HG02678 (cell line): ENCODE measurements at regions not wholly inside any gene's neighbourhood (a gene's known extent, or its start where the extent isn't known, plus 50 kb on each side); places are given as distances from the start of the nearest gene placed in this dataset.

Source experiments
- ATAC-seq: cut with Tn5 transposase; IDR thresholded peaks from one replicate; pipeline ENCODE4 v1.9.1; 2021; ENCODE audit warnings: mild to moderate bottlenecking, moderate library complexity; ENCODE audit not compliant: unreplicated experiment

DNA sequence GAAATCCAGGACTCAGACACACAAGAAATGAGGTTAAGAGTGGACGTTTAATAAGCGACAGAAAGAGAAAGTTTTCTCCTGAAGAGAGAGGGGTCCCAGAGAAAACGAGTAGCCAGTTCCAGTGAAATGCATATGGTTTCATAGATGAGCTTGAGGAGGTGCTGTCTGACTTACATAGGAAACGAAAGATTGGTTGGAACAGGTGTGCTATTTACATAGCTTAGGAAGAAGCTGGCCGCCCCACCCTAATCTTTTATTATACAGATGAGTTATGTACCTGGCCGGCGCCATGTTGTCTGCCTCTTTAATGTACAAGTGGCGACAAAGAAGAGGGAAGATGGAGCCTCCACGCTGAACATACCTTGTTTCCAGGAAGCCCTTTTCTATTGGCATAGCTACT is 223.0 kb downstream of the SLC6A15 start:
- ATAC-seq = no peak

GRCh38 chr12:84685379-84685778 is 227.2 kb downstream of the SLC6A15 start:
- ATAC-seq = no peak

- ATAC-seq = no peak
Observed at GRCh38 chr12:84676787-84677186, 235.8 kb downstream of the SLC6A15 start.

DNA sequence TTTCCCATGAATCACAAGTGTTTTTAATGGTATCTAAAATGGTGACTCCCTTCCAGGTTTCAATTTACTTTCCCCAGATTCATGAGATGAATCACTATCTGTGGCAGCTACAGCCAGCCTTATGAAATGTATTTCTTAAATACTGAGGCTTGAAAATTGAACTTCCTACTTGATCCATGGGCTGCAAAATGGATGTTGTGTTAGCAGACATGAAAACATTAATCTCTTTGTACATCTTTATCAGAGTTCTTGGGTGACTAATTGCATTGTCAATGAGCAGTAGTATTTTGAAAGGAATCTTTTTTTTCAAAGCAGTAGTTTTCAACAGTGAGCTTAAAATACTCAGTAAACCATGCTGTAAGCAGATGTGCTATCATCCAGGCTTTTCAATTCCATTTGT is 250.8 kb downstream of the SLC6A15 start:
- ATAC-seq = no peak

DNA sequence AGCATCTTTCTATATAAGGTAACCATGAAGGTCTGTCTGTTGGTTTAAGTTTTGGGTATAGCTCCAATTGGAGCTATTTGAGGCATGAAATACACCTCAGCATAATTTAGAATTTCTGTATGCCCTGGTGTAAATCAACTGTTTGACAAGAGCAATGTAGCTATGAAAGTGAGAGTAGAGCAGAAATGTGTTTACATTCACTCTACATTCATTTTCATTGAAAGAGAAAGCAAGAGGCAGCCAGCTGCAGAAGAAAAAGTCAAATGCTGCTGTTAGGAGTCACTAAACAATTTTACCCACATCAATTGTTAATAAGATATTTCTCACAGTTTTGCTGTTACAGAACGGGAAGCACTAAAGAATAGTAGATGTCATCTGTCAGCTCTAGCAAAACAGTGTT is 252.5 kb downstream of the SLC6A15 start:
- no peak for ATAC-seq

DNA sequence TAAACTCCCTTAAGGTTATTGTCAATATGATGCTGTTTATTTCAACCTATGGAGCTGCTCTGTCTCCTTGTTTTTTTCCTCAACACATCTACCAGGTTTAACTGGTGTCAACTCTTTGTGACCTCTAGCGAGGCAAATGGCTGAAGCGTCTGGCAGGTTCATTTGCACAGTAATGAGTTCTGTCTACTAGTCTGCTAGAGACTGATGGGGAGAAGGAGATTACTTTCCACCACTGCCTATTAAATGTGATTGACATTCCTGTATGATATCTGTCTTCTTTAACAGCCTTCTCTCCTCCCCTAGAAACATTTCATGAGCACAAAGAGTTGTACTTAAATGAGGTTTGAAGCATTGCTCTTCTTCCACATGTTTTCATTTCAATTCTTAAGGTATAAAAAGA is 253.7 kb downstream of the SLC6A15 start:
- ATAC-seq = no peak

GRCh38 chr12:84656705-84657104 is 255.9 kb downstream of the SLC6A15 start:
- ATAC-seq = no peak

DNA sequence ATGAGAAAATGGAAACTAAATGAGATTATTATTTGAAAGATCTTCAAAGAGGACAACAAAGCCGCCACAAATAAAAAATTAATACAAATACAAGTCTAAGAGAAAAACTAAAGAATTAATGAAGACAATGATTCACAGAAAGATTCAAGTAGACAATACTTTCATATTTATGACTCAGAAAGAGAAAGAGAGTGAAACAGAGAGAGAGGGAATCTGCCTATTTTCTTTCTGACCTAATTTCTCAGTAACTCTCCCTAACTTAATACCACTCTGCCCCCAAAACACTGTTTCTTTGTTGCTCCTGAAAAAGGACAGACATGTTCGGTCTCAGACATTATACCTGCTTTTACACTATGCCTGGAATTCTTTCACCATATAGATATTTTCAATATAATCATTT is 259.1 kb downstream of the SLC6A15 start:
- ATAC-seq = no peak

DNA sequence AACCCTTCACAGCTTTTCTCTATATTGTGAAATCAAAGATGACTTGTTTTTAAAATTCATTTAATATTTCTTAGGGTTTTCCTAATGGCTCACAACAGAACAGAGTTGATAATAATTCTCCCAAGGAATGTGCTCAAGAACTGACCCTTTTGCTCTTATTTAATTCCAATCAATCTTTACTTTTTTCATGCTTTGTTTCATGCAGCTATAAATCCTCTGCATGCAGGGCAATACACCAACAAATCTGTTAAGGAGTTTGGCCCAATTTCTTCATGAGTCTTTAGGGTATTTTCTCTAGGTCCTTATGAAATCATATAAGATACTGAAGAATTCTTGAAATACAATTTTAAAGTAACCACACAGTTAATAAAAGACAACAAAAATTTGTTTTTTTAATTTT is 264.2 kb downstream of the SLC6A15 start:
- ATAC-seq = no peak

DNA sequence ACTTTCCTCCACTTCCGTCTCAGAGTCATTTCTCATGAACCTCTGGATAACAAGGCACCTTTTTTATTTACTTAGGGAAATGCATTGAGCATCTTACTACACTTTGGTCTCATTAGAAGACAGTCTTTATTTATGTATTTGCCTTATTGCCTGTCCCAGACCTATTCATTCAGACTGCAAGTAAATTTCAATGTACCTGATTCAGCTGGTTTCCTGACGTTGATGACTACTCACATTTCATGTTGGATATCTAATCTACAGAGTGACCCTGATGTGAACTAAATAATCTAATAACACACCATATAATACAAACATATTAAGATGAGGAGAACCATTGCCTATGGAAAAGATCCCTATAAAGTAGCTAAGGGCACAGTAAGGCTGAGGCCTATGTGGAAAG is 267.7 kb downstream of the SLC6A15 start:
- no peak for ATAC-seq

- ATAC-seq = no peak
Observed at GRCh38 chr12:84643993-84644392, 268.6 kb downstream of the SLC6A15 start.

DNA sequence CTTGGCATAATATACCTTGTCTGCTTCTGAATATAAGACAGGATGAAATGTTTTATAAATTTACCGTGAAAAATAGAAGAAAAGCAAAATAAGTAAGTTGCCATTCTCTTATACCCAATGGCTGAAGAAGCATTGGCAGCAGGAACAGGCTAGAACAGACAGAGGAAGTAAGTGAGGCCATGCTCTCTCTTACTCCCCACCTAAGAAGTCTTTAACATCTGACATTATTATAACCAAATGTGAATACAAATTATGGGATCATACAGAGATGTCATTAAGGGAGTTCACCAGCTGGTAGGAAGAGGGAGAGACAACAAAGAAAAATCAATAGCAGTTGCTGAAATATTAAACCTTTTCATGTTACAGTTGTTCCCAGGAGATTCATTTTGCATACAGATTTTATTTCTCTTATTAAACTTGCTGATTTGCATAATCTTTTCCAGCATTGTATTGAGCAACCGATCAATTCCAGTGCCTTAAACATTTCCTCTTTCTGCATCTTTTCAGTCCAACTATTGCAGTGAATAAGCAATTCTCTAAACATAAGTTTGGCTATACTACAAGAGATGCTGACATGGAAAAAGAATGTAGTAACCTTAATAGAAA is 270.6 kb downstream of the SLC6A15 start:
- ATAC-seq = no peak

DNA sequence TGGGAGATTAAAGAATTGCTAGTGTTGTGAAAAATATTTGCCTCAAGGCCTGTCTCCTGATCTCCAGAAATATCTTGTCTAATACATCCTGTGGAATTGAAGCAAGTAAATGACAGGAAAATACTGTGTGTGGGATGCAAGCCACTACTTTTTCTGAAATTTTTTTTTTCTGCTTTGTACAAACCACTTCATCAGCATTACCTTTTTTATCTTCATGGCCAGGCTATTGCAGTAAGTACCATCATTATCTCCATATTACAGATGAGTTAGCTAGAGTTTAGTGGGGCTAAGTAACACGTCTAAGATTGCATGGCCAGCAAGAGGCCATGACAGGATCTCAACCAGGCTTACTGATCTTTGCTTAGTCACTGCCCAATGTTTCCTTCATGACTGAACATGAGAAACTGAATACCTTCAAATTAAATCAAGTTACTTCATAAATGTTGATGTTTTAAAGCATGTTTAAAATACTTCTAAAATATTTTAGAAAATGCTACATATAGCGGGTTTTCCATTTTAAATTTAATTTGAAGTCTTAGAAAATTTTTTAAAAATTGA is 273.7 kb downstream of the SLC6A15 start:
- ATAC-seq = no peak

DNA sequence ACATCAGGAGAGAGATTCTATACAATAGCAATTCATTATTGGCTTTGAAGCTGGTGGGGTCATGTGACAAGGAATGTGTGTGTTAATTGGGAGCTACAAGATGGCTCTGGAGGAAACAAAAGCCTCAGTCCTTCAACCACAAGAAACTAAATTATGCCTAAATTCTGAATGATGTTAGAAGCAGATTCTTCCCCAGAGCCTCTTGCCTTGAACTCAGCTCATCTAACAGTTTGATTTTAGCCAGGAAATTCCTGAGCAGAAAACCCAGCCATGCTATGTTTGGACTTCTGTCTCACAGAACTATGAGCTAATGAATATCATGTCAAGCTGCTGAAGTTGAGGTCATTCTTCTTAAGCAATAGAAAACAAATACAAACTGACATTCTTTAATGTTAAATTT is 274.7 kb downstream of the SLC6A15 start:
- ATAC-seq = no peak

DNA sequence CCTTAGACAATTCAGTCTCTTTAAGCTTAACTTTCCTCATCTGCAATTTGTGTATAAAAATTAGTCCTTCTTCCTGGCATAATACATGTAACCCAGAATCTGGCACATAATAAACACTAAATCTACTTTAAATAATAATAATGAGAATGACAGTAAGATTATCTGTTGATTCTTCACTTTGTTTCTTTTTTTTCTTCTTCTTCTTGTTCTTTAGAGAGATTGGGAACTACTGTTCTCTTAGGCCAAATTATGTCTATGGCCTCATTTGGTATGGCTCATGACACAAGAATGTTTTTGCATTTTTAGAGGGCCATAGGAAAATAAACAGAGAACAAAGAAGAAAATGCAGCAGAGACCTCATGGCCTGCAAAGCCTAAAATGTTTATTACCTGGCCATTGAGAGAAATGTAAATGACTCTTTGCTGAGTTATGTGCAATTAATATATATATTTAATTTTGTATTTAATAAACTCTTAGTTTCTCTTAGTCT is 275.8 kb downstream of the SLC6A15 start:
- ATAC-seq = no peak

DNA sequence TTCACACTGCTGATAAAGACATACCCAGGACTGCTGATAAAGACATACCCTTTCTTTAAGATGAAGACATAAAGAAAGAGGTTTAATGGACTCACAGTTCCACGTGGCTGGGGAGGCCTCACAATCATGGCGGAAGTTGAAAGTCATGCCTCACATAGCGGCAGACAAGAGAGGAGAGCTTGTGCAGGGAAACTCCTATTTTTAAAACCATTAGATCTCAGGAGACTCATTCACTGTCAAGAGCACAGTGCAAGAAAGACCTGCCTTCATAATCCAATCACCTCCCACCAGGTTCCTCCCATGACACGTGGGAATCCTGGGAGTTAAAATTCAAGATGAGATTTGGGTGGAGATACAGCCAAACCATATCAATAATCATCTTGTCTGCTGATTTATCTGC is 278.1 kb downstream of the SLC6A15 start:
- no peak for ATAC-seq

DNA sequence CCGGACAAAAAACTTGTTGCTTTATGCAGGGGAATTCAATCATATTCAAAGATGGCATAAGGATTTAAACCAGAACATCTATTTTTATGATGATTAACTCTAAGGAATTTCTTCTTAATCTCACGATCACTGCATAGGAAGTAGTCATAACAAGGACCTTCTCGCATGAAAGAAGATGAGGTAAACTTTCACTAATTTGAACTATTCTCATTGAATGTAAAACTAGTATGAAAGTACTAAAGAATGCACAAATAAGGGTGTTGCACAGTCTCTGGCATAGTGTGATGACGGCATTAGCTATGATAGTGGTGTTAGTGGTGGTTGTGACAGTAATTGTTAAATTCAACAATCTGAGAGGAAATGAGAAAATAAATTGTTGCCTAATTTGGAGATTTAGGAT is 280.0 kb downstream of the SLC6A15 start:
- no peak for ATAC-seq

DNA sequence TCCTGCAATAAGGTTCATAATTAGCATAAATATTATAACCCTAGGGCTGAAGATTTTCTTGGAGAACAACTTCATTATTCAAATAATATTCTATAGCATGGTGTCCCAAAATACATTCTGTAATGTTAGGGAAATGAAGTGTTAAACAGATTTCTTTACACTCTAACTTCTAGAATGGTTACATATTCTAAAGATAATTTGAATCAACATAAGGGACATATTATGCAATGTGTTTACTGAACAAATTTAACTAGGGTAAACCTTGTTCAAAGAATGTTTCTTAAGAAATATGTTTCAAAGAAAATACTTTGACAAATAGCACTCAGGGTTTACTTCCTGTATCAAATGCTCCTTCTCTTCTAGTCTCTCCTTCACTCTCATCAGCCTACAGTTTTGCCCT is 281.6 kb downstream of the SLC6A15 start:
- ATAC-seq = no peak

GRCh38 chr12:84627593-84627992 is 285.0 kb downstream of the SLC6A15 start:
- ATAC-seq = no peak

DNA sequence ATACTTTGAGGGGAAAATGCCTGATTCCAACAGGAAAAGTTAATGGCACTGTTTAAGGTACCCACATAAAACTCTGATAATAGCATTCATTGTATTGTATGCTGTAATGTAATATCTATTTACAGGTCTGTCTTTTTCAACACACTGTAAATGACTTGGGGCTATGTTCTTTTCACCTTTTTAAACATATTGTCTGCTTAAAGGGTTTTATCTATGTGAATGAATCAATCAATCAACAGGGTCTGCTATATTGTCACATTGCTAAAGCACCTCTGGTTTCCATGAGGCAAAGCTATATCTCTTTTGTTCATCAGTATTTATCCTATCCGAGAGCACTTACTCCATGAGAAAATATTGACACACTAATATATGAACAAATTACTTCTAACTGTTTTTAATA is 288.0 kb downstream of the SLC6A15 start:
- no peak for ATAC-seq

DNA sequence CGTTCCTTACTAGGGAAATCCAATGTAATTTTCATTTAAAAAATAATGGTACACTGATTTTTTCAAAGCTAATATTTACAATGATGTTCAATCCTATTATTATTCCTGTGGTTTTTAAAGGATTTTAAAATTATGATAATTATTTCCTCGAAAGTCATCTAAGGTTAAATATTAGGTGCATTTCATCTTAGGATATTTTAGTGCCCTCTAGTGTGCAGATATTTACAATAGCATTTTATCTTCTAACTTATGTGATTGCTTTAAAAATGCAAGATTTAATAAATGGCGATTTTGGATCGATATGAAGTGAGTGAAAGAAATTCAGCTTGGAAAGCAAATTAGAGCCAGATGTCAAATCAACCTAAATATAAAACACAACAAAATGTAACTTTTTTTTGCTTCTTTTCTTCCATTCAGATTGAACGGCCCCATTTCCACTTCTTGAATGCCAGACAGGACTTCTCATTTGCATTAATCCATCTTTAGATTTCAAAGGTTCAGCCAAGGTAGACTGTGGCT is 293.5 kb downstream of the SLC6A15 start:
- ATAC-seq = no peak

DNA sequence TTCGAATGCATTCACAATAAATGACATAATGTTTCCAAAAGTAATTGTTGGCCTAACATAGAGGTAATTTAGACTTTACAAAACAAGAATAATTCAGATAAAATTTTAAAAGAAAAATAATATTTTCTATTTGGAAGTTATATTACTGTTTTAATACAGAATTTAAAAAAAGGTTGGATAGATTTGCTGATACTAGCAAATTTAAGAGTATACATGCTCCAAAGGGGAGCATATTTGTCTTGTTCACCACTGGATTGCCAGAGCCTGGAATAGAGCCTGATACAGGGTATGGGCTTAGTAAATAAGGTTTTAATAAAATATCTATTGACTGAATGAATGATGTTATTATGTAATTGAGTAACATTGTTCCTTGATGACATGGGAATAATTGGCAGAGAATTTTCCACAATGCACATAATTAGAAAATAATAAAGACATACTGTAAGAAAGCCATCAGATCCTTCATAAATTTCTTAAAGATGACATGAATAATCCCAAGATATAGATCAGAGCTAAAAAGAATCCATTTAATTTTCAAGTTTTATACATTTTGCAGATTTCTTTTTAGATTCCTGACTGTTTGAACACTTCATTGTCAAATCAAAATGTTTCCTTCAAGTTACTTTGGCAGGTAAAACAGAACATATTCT is 305.3 kb downstream of the SLC6A15 start:
- no peak for ATAC-seq
